ENCODE measurements at regions not wholly inside any gene's neighbourhood (a gene's known extent, or its start where the extent isn't known, plus 50 kb on each side); places are given as distances from the start of the nearest gene placed in this dataset.
"Not testable (repeated sequence)": the region's sequence is repeated elsewhere in the genome, so short reads cannot be mapped to it uniquely, and the experiment has no call there.

GRCh38 chr2:239818086-239818485 is 207.1 kb downstream of the NDUFA10 start:
- DNase-seq = no peak

DNA sequence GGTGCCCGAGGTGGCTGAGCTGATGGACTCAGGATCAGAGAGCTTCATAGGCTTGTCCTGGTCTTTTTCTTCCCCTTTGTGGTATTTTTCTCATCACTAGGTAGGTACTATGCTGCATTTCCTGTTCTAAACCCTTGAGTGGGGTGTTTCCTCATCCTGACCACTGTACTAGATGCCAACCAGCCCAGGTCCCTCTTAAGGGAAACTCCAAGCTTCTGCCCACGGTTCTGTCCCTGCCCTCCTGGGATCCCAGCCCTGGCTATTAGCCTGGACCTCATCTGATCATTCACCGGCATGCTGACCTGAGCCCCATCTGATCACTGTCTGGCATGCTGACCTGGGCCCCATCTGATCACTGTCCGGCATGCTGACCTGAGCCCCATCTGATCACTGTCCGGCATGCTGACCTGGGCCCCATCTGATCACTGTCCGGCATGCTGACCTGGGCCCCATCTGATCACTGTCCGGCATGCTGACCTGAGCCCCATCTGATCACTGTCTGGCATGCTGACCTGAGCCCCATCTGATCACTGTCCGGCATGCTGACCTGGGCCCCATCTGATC is 207.6 kb downstream of the NDUFA10 start:
- not testable (repeated sequence) for DNase-seq

GRCh38 chr2:239816576-239817467 is 208.3 kb downstream of the NDUFA10 start:
- no peak for DNase-seq

- DNase-seq = no peak
These were observed 209.5 kb downstream of the NDUFA10 start for GRCh38 chr2:239815671-239816070.

DNA sequence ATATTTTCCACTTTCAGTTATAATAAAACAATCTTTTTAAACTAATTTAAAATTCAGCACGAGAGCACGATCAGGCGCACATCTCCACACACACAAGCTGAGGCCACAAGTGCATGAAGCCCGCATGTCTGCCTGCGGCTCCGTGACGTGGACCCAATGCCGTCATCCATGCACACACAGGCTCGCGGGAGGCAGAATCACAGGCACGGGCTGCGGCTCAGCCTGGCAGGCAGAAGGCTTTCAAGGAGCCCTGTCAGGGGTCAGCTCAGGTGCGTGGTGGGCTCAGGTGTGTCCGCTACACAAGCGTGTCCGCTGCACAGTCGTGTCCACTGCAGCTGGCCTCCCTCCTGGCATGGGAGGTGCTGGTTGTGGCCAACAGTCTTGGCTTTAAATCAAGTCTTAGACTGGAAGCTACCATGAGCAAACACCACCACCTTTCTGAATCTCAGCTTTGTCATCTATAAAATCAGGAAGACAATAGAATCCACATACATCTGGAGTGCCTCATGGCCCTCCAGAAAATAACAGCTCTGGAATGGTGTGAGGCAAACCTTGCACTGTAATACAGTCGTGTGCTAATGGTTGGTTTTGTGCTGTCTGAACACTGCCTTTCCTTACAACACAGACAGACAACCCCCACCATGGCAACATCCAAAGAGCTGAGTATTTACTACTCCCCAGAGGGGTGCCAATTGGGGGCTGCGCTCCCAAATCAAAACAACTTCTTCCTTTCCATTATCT is 210.1 kb downstream of the NDUFA10 start:
- DNase-seq = no peak

DNA sequence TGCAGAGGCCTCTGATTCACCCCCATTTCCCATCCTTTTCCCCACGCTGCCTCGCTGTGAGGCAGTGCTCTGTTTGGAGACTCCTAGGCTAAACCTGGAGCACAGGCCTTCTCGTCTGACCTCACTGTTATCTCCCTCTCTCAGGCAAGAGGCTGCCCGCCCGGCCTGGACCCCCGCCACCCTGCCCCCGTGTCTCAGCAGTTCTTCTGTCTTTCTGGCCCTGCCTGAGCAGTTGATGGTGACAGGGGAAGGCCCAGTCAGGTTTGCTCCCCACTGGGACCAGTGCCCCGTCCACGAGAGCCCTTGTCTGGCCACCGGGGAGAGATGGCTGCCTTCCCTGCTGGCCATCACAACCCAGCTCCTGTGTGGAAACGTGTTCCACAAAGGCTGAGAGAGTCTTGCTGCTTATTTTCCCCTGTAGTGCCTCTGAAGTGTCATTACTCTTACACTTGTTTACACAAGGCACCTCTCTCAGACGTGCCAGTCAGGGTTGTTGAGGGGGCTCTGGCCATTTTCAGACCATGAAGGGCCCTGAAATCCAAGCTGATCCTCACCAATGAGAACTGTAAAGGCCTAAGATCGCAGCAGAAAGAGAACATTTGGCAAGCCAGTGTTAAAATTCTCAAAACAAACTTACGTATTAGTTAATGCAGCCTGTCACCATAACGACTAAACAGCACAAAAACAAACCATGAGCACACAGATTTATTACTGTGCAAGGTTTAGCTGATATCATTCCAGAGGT is 210.9 kb downstream of the NDUFA10 start:
- no peak for DNase-seq

- DNase-seq = no peak
These were observed 211.7 kb downstream of the NDUFA10 start for GRCh38 chr2:239813261-239814115.

- DNase-seq = no peak
These were observed 213.2 kb downstream of the NDUFA10 start for GRCh38 chr2:239811806-239812560.

DNA sequence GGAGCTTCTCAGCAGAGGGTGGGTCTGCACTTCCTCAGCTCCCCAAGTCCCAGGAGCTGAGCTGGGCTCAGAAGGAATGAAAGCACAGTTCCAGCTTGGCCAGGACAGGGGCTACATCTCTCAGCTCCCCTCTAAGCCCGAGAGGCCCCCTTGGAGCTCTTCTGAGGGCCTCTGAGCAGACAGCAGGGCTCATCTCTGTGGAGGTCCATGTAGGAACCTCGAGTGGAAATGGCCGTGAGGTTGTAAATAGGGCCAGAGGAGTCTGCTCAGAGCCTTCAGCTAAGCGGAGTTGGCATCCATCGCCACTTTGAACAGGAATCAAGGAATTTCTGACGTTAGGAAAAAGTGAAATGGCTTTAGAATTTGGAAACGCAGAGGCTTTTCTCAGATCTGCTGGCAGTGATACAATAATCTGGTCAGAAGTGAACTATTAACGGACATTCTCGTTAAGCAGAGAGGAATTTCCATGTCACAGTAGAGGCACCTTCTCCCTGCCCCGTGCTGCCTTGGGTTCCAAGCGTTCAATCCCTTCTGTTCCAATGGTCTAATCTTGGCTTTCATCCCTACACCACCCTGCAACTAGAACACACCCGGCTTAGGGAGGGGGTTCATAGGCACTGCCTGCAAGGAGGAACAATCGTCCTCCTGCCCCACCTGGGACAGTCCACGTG is 213.9 kb downstream of the NDUFA10 start:
- no peak for DNase-seq

DNA sequence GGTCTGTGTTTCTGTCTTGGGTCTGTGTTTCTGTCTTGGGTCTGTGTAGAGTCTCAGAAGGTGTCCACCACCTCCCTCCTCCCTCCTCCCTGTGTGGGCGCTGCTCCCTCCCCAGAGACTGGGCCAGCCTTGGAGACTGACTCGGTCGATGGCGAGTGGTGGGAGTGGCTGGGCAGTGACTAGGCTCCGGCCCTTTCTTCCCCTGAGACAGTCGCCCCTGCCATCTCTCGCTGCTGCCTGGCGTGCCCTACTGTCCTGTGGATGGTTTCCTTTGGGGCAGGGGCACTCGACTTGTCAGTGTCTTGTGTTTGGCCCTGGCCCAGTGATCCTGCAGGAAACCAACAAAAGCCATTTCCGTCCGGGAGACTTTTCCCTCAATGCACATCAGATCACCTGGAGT is 215.8 kb downstream of the NDUFA10 start:
- DNase-seq = no peak

- no peak for DNase-seq
These were observed 217.6 kb downstream of the NDUFA10 start for GRCh38 chr2:239807568-239807967.

DNA sequence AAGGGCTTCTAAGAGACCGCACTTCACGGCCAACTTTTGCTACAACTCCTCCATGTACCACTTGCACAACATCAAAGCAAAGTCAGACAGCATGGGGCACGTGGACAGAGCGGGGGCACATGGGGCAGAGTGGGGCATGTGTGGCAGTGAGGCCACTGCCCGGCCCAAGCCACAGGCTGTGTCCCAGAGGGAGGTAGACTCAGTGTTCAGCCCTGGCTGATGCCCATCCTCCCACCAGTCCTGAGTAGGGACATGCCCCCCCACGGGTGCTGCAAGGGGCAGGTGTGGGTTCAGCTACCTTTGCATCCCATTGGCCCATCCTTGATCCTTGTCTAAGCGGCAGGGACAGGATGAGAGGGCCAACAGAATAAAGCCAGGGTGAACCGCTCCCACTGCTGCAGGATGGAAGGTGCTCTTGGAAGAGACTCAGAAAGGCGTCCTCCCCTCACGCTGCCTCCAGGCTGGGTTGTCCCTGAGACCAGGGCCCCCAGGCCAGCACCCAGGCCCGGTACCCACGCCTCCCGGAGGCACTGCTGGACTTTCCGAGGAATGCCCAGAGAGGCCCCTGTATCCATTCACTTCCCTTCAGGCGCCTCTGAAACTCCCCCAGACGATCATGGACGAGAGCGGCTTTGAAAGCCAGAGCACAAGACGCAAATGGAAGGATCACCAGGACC is 218.2 kb downstream of the NDUFA10 start:
- DNase-seq = no peak

- DNase-seq = no peak
These were observed 218.9 kb downstream of the NDUFA10 start for GRCh38 chr2:239806276-239806675.

DNA sequence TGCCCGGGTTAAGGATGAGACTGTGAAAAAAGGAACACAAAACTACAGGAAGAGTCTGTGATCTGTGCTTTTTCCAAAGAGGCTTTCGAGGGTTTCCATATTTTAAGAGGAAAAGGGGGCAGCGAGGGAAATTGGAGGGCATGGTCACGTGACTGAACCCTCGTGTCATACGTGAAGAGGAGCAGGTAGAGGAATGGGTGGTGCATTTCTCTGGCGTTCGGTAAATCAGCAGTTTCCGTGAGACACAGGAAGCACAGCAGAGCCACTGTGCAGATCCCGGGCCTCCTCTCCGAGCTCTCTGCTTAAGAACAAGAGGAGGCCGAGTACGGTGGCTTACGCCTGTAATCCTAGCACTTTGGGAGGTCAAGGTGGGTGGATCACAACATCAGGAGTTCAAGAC is 219.7 kb downstream of the NDUFA10 start:
- DNase-seq = no peak

- DNase-seq = no peak
These were observed 220.2 kb downstream of the NDUFA10 start for GRCh38 chr2:239805043-239805329.

- no peak for DNase-seq
These were observed 220.7 kb downstream of the NDUFA10 start for GRCh38 chr2:239804161-239805042.

DNA sequence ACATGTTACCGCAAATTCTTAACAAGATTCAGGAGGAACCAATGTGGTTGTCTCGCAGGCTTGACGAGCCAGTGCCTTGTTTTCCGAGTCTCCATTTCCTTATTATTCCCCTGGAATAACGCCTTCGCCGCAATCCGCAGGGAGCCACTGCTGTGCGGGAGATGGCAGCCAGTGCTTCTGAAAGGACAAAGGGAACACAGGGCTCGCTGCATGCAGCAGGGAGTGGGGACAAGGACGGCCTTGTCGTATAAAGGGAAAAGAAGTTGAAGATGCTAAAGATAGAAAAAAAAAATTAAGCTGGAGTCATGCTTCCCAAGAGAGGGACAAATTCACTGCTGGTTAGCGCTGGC is 221.4 kb downstream of the NDUFA10 start:
- no peak for DNase-seq

- no peak for DNase-seq
These were observed 221.9 kb downstream of the NDUFA10 start for GRCh38 chr2:239803102-239803765.

- DNase-seq = no peak
These were observed 222.9 kb downstream of the NDUFA10 start for GRCh38 chr2:239802185-239802649.
